Ishikawa (cell line): ENCODE measurements at regions not wholly inside any gene's neighbourhood (a gene's known extent, or its start where the extent isn't known, plus 50 kb on each side); places are given as distances from the start of the nearest gene placed in this dataset.

Experiments used
- CEBPB ChIP-seq: IDR thresholded peaks from 2 replicates; pipeline ENCODE4 v1.6.1; 2012
- EGR1 ChIP-seq: IDR thresholded peaks from 2 replicates; pipeline ENCODE4 v1.6.1; 2012
- EP300 ChIP-seq: IDR thresholded peaks from 2 replicates; pipeline ENCODE4 v1.6.1; 2012; ENCODE audit warnings: borderline replicate concordance
- FOXM1 ChIP-seq: IDR thresholded peaks from 2 replicates; pipeline ENCODE4 v1.6.1; 2012; ENCODE audit warnings: low read depth, borderline replicate concordance
- MAX ChIP-seq: IDR thresholded peaks from 2 replicates; pipeline ENCODE4 v1.6.1; 2012
- NFIC ChIP-seq: IDR thresholded peaks from 2 replicates; pipeline ENCODE4 v1.6.1; 2012
- REST ChIP-seq: IDR thresholded peaks from 2 replicates; pipeline ENCODE4 v1.6.1; 2012; ENCODE audit warnings: low read depth, mild to moderate bottlenecking
- TAF1 ChIP-seq: IDR thresholded peaks from 2 replicates; pipeline ENCODE4 v1.6.1; 2012; ENCODE audit warnings: low read depth, mild to moderate bottlenecking
- USF1 ChIP-seq: IDR thresholded peaks from 2 replicates; pipeline ENCODE4 v1.6.1; 2012

- TF ChIP-seq FOXM1, result no peak
- TF ChIP-seq MAX, result no peak
- no peak for TF ChIP-seq EP300
- no peak for TF ChIP-seq NFIC
- no peak for TF ChIP-seq EGR1
- TF ChIP-seq REST, result no peak
- TF ChIP-seq TAF1, result no peak
- no peak for TF ChIP-seq CEBPB
- TF ChIP-seq USF1, result no peak
Observed at GRCh38 chr5:155903791-155904190, 423.2 kb upstream of the SGCD start.
